B cell (primary cell): ENCODE measurements at regions not wholly inside any gene's neighbourhood (a gene's known extent, or its start where the extent isn't known, plus 50 kb on each side); places are given as distances from the start of the nearest gene placed in this dataset.

Experiments used
- CTCF ChIP-seq: fragments of 200-600 bp; IDR thresholded peaks from one replicate; pipeline ENCODE4 v1.8.0; 2022; ENCODE audit warnings: antibody characterized with exemption, mild to moderate bottlenecking
- EZH2 ChIP-seq: IDR thresholded peaks from 2 replicates; pipeline ENCODE4 v1.6.1; 2012; ENCODE audit warnings: borderline replicate concordance, low read depth, mild to moderate bottlenecking, moderate library complexity, low read length; ENCODE audit not compliant: insufficient read depth, poor library complexity, severe bottlenecking

- TF ChIP-seq CTCF (no peak), EZH2 (no peak)
These were observed 168.8 kb upstream of the PDE5A start for GRCh38 chr4:119797238-119797894.
